HG03571 (cell line): ENCODE measurements at regions not wholly inside any gene's neighbourhood (a gene's known extent, or its start where the extent isn't known, plus 50 kb on each side); places are given as distances from the start of the nearest gene placed in this dataset.

Source experiments
- ATAC-seq: cut with Tn5 transposase; IDR thresholded peaks from one replicate; pipeline ENCODE4 v1.9.1; 2021; ENCODE audit not compliant: unreplicated experiment

DNA sequence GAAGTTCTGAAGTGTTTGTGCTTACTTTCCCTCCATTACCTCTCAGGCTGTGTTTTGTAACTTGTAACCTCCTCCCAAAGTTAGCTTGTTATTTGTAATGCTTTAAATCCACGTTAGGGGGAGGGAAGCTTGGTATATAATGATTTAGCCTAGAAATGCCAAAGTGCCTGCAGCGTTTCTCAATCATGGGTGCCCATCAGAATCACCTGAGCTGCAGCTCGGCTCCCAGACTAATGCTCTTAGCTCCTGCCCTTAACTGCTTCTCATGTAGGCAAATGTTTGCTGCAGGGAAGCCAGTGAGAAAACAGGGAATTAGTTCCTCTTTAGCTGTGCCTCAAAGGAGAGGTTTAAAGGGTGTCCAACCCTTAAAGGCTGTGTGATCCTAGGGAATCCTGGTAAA is 219.2 kb upstream of the NAALADL2 start:
- no peak for ATAC-seq

DNA sequence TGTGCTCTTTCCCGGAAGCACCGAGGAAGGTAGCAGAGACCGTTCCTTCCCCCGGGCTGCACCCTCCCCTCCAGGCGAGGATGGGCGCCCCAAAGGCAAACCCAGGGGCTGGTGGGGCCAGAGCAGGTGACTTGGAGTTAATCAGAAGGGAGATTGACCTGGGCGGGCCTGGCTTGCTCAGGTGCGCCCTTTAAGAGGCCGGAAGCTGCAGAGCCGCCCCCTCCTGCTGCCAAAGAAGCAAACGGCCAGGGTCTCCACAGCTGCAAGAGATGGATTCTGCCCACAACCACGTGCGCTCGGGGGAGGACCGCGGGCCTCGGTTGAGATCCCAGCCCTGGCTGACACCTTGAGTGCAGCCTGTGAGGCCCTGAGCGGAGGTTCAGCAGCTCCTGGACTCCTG is 218.2 kb upstream of the NAALADL2 start:
- no peak for ATAC-seq

GRCh38 chr3:174644287-174644686 is 214.8 kb upstream of the NAALADL2 start:
- no peak for ATAC-seq

GRCh38 chr3:174651951-174652350 is 207.2 kb upstream of the NAALADL2 start:
- ATAC-seq: no peak

DNA sequence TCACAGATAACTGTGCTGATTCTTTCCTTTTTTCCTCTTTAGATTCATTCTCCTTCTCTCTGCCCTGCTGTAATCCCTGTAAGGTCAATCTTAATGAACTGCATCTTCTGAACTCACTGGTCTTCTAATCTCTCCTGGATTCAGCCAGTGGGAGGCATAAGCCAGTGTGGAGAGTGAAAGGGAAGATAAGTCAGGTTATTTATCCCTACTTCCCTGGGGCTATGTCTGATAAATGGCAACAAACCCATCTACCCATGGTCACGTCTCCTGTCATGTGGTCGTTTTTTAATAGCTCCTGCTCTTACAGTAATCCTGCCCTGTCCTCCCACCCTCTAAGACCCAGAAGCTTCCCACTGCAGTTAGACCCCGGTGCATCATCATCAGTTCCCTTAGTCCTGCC is 199.6 kb upstream of the NAALADL2 start:
- no peak for ATAC-seq

- no peak for ATAC-seq
Observed at GRCh38 chr3:174662653-174663052, 196.5 kb upstream of the NAALADL2 start.

DNA sequence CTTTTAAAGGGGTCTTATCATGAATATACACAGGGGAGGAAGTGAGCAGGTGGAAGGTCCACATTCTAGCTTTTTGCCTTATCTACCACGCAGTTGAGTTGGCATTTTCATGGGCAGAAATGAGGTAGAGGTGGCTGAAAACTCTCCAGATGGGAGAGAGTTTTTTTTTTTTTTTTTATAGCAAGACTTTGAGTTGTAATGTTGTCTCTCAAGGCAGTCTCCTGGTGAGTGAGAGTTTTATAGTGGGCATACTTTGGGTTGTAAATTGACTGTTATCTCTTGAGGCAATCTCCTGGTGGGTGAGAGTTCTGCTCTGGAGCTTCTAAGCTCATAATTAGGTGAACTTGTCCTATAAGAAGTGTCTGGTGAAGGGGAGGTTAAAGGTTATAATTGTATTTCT is 191.7 kb upstream of the NAALADL2 start:
- ATAC-seq: no peak

DNA sequence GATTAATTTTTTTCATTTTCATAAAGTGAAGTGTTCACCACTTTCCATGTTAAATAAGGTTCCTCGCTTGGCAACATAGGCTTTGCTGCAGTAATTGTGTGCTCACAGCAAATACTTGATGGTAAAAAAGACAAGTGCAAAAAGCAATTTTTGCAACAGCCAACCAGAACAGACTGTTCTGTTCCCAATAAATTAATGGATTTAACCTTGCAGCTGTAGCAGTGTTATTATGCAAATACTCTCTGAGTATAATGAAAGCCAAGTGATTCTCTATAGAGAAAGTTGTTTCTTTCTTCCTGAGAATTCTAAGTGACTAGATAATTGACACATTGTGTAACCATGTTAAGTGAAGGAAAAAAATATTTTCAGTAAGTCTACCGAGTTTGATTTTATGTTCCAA is 183.7 kb upstream of the NAALADL2 start:
- no peak for ATAC-seq

GRCh38 chr3:174681784-174682183 is 177.3 kb upstream of the NAALADL2 start:
- ATAC-seq: no peak

DNA sequence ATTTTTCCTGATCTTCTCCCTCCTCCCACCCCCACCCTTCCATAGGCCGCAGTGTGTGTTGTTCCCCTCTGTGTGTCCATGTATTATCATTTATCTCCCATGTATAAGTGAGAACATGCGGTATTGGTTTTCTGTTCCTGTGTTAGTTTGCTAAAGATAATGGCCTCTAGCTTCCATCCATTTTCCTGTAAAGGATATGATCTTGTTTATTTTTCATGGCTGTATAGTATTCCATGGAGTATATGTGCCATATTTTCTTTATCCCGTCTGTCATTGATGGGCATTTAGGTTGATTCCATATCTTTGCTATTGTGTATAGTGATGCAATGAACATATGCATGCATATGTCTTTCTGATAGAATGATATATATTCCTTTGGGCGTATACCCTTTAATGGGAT is 173.3 kb upstream of the NAALADL2 start:
- ATAC-seq: no peak

DNA sequence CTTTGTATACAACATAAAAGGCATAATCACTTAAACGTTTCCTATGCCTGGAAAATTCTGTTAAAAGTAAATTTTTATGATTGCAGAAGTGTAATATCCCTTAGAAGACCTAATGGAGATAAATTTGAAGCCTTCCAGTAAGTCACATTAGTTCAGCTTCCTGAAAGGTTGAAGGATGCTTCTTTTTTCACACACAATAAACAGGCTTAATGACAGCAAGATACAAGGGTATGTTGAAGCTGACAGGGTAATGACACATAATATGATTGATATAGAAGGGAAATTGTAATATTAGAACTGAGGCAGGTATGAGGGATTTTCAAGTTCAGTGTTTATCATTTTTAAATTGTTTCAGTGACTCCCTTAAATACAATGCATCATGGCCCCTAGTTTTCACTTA is 161.8 kb upstream of the NAALADL2 start:
- no peak for ATAC-seq

DNA sequence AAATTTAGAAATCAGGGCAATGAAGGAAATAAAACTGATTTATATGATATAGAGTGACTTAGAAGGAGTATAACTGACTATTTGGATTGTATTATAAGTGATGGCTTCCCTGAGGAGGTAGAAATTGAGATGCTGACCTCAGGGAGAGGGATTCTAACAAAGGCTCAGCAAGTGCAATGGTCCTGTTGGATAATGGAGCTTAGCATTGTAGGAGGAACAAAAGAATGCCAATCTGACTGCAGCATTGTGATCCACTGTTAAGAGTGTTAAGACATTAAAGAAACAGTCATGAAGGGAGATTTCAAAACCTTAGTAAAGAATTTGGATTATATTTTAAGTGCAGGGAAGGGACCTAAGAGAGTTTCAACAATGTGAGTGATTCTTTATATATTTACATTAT is 158.4 kb upstream of the NAALADL2 start:
- ATAC-seq: no peak

DNA sequence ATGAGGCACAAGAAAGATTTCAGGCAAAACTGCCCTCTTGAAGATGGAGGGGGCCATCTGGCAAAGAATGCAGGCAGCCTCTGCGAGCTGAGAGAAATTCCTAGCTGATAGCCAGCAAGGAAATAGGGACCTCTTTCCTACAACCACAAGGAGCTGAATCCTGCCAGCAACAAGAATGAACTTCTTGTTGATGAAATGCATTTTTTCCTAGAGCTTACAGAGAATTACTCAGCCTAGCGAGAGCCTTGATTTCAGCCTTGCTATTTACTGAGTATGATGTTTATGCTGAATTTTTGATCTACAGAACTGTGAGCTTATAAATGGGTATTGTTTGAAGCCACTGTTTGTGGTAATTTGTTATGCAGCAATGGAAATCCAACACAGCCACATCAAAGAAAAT is 148.5 kb upstream of the NAALADL2 start:
- ATAC-seq: no peak

- ATAC-seq: no peak
Observed at GRCh38 chr3:174715386-174715785, 143.7 kb upstream of the NAALADL2 start.

DNA sequence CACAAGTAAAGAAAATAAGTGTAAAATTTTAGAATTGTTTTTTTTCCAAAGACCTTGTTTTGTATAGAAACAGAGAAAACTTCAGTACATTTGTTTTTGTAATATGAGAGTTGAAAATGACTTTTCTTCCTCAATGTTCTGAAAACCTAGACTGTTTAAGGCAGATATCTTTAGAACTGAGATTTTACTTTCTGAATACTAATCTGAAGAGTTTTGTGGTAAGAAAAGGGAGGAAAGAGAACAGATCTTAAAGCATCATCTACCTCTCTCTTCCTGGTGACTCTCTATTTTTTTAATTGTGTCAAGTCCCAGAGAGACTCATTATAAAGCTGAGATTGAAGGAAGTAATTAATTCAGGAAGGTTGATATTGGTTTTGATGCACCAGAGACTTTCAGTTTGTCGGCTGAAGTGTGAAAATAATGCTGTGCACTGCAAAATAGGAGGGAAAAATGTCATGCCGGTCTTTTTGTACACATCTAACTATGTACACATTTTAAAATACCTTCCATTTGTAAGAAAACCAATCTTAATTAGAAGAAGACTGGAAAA is 142.1 kb upstream of the NAALADL2 start:
- ATAC-seq: no peak

DNA sequence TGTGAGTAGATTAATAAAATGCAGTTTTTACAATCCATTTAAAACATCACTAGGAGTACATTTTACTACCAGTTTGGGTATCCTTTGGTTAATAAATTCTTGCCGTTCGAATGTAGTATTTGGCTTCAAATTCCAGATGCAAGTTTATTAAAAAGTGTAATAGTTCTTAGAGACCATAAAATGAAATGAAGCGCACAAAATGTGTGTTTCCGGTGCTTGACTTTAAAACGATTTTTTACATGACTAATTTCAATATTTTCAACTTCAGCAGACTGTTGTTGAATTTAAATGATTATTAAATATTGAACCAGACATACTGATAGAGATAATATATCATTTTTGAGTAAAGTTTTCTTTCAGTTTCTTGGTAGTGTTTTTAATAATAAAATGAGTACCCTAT is 138.4 kb upstream of the NAALADL2 start:
- ATAC-seq: no peak

- ATAC-seq: no peak
Observed at GRCh38 chr3:174725303-174725702, 133.8 kb upstream of the NAALADL2 start.

GRCh38 chr3:174737966-174738365 is 121.2 kb upstream of the NAALADL2 start:
- no peak for ATAC-seq

DNA sequence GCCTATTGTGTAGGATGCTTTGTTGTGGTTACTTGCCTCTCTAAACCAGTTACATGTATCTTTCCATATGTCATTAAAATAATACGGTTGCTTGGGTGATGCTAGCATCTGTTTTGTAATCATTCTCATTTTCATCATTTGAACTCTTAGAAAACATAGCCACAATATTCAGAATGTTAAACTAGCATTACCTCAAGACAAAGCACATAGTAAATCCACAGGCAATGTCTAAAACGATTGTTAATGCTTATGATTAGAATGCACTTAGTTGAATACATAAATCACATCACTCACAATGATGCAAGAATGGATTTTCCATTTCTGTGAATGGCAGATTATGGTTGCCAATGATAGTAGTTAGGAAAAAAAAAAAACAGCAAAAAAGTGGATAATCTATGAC is 110.0 kb upstream of the NAALADL2 start:
- no peak for ATAC-seq

- no peak for ATAC-seq
Observed at GRCh38 chr3:174755833-174756829, 103.0 kb upstream of the NAALADL2 start.

GRCh38 chr3:174758943-174759342 is 100.2 kb upstream of the NAALADL2 start:
- ATAC-seq: no peak

DNA sequence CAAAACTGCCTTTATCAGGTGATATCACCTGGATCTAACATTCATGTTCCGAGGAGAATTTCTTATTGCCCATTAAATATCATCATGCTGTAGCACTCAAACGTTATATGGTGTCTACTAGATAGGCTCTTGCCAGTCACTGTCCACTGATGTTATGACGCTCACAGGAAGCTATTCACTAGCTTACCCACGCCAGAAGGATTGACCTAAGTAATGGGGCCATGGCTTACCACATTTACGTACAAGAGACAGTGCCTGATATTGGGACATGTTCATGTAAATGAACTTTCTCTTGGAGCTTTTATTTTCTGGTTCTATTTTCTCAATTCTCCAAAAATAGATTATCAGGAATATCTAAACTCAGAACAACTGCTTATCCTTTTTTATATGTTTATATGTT is 91.7 kb upstream of the NAALADL2 start:
- ATAC-seq: no peak
